ENCODE measurements at regions not wholly inside any gene's neighbourhood (a gene's known extent, or its start where the extent isn't known, plus 50 kb on each side); places are given as distances from the start of the nearest gene placed in this dataset.
"Not testable (repeated sequence)": the region's sequence is repeated elsewhere in the genome, so short reads cannot be mapped to it uniquely, and the experiment has no call there.

- TF ChIP-seq, protein P1, sequence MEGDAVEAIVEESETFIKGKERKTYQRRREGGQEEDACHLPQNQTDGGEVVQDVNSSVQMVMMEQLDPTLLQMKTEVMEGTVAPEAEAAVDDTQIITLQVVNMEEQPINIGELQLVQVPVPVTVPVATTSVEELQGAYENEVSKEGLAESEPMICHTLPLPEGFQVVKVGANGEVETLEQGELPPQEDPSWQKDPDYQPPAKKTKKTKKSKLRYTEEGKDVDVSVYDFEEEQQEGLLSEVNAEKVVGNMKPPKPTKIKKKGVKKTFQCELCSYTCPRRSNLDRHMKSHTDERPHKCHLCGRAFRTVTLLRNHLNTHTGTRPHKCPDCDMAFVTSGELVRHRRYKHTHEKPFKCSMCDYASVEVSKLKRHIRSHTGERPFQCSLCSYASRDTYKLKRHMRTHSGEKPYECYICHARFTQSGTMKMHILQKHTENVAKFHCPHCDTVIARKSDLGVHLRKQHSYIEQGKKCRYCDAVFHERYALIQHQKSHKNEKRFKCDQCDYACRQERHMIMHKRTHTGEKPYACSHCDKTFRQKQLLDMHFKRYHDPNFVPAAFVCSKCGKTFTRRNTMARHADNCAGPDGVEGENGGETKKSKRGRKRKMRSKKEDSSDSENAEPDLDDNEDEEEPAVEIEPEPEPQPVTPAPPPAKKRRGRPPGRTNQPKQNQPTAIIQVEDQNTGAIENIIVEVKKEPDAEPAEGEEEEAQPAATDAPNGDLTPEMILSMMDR (conservative IDR thresholded peaks at IDR 0.05; ENCODE audit: low read depth, low read length): no peak
- no peak for DNase-seq (ENCODE audit: low read depth)
- no peak overlapping the region for H3K4me3 ChIP-seq (ENCODE audit: low read depth, low read length)
Observed at GRCh38 chr15:87563869-87564268, 692.7 kb downstream of the NTRK3 start.

- TF ChIP-seq, protein P1 (conservative IDR thresholded peaks at IDR 0.05; ENCODE audit: low read depth, low read length): no peak
- no peak overlapping the region for H3K4me3 ChIP-seq (ENCODE audit: low read depth, low read length)
- no peak for DNase-seq (ENCODE audit: low read depth)
Observed at GRCh38 chr15:87562203-87562602, 694.3 kb downstream of the NTRK3 start.

- TF ChIP-seq, protein P1 (conservative IDR thresholded peaks at IDR 0.05; ENCODE audit: low read depth, low read length): no peak
- H3K4me3 ChIP-seq (ENCODE audit: low read depth, low read length): no peak overlapping the region
- no peak for DNase-seq (ENCODE audit: low read depth)
Observed at GRCh38 chr15:87561641-87562040, 694.9 kb downstream of the NTRK3 start.

- no peak overlapping the region for H3K4me3 ChIP-seq (ENCODE audit: low read depth, low read length)
- TF ChIP-seq, protein P1 (conservative IDR thresholded peaks at IDR 0.05; ENCODE audit: low read depth, low read length): no peak
- no peak for DNase-seq (ENCODE audit: low read depth)
Observed at GRCh38 chr15:87557881-87558280, 698.7 kb downstream of the NTRK3 start.

GRCh38 chr15:87556886-87557285 lies 699.7 kb downstream of the NTRK3 start:
- no peak overlapping the region for H3K4me3 ChIP-seq (ENCODE audit: low read depth, low read length)
- TF ChIP-seq, protein P1 (conservative IDR thresholded peaks at IDR 0.05; ENCODE audit: low read depth, low read length): no peak

GRCh38 chr15:87549860-87550259 lies 706.7 kb downstream of the NTRK3 start:
- TF ChIP-seq, protein P1 (conservative IDR thresholded peaks at IDR 0.05; ENCODE audit: low read depth, low read length): no peak
- no peak for DNase-seq (ENCODE audit: low read depth)
- no peak overlapping the region for H3K4me3 ChIP-seq (ENCODE audit: low read depth, low read length)

More at GRCh38 chr15:87556886-87557285, 699.7 kb downstream of the NTRK3 start:
- no peak for DNase-seq (ENCODE audit: low read depth)

GRCh38 chr15:87549296-87549695 lies 707.2 kb downstream of the NTRK3 start:
- DNase-seq (ENCODE audit: low read depth): no peak
- no peak overlapping the region for H3K4me3 ChIP-seq (ENCODE audit: low read depth, low read length)
- TF ChIP-seq, protein P1 (conservative IDR thresholded peaks at IDR 0.05; ENCODE audit: low read depth, low read length): no peak

DNA sequence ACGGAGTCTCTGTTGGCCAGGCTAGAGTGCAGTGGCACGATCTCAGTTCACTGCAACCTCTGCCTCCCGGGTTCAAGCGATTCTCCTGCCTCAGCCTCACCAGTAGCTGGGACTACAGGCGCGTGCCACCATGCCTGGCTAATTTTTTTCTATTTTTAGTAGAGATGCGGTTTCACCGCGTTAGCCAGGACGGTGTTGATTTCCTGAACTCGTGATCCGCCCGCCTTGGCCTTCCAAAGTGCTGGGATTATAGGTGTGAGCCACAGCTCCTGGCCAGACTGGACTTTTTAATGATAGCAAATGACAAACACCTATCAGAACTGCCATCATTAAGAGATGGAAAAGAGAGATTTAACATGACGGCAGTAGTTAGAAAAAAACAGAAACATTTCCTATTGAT lies 707.9 kb downstream of the NTRK3 start:
- not testable (repeated sequence) for DNase-seq (ENCODE audit: low read depth); H3K4me3 ChIP-seq (ENCODE audit: low read depth, low read length)

Data from choroid plexus epithelial cell (primary cell).